BJ (cell line): ENCODE measurements at regions not wholly inside any gene's neighbourhood (a gene's known extent, or its start where the extent isn't known, plus 50 kb on each side); places are given as distances from the start of the nearest gene placed in this dataset.

Experiments used
- CTCF ChIA-PET: fragments of 350-600 bp; formaldehyde crosslinking; extraction: SDS; loops from one replicate; lab custom pipeline; 2021; ENCODE audit warnings: antibody characterized with exemption, inconsistent platforms; lab: Yijun Ruan, JAX
- POLR2A ChIA-PET: fragments of 300-600 bp; sonication (Branson Sonifier 250); formaldehyde crosslinking; extraction: SDS; loops from one replicate; lab custom pipeline; 2021; ENCODE audit warnings: antibody characterized with exemption; lab: Charles Lee
- DNase-seq: peaks from one replicate; pipeline ENCODE4 v3.0.0-alpha.2; 2011; ENCODE audit warnings: low read depth
- H3K27me3 ChIP-seq: 2 replicates; pipeline ENCODE4 v1.6.0; 2011; ENCODE audit warnings: low read length; ENCODE audit not compliant: control insufficient read depth, insufficient read depth
- H3K36me3 ChIP-seq: 2 replicates; pipeline ENCODE4 v1.5.1; 2011; ENCODE audit warnings: low read length; ENCODE audit not compliant: control insufficient read depth, insufficient read depth
- H3K4me3 ChIP-seq: 2 replicates; pipeline ENCODE4 v1.5.1; 2011; ENCODE audit warnings: low read depth, mild to moderate bottlenecking, control low read depth, low read length
- TF ChIP-seq, protein P1 (sequence below): IDR thresholded peaks from 2 replicates; pipeline ENCODE4 v1.5.1; 2011; ENCODE audit warnings: low read depth, mild to moderate bottlenecking, control low read depth, inconsistent platforms, low read length, moderate library complexity; ENCODE audit not compliant: insufficient read depth

DNA sequence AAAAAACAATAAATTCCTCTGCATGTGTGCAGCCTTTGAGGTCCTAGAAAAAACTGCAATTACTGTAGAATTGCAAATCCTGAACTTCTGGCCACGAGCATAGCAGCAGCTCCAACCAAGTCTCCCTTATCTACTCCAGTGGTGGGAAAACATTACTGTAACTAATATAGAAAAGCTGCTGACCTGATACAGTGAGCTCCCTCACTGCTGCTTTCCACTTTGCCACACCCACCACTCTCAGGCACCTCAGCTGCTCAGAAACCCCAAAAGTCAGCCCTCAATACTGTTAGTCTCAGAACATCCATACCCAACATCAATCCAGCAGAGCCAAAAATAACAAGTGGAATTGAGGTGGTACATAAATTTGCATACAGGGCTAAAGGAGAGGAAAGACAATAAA is 192.5 kb downstream of the POU4F1 start:
- CTCF ChIA-PET: interaction anchor here (0.7 kb wide), 1 partner anchor 62 kb away, joined by 3 read pairs; no protein-coding TSS in a partner anchor
- Histone ChIP-seq H3K4me3 (no peak overlapping the region), H3K36me3 (no peaks in the 10 kb centered on the region), H3K27me3 (no peaks in the 10 kb centered on the region)
- DNase-seq: no peak
- TF ChIP-seq, protein P1, sequence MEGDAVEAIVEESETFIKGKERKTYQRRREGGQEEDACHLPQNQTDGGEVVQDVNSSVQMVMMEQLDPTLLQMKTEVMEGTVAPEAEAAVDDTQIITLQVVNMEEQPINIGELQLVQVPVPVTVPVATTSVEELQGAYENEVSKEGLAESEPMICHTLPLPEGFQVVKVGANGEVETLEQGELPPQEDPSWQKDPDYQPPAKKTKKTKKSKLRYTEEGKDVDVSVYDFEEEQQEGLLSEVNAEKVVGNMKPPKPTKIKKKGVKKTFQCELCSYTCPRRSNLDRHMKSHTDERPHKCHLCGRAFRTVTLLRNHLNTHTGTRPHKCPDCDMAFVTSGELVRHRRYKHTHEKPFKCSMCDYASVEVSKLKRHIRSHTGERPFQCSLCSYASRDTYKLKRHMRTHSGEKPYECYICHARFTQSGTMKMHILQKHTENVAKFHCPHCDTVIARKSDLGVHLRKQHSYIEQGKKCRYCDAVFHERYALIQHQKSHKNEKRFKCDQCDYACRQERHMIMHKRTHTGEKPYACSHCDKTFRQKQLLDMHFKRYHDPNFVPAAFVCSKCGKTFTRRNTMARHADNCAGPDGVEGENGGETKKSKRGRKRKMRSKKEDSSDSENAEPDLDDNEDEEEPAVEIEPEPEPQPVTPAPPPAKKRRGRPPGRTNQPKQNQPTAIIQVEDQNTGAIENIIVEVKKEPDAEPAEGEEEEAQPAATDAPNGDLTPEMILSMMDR: no peak
- POLR2A ChIA-PET: interaction anchor here (0.6 kb wide), 1 partner anchor 184 kb away, joined by 4 read pairs; no protein-coding TSS in a partner anchor

DNA sequence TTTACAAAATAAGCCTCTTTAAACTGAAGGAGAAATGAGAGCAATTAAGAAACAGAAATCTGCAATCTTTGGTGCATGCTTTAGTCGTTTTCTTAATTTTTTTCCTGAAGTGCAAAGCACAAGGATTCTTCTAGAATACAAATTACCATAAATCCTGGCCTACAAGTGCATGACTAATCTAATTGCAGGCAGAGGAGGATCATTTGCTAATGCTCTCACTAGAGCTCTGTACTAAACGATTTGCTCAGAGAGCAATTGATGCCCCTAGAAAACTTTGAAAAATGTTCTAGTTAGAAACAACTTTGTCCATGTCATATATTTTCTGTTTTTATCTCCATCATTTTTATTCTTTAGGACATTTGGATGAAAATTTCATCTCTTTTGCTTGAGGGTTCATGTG is 193.2 kb downstream of the POU4F1 start:
- ChIA-PET POLR2A (interaction anchor here (0.6 kb wide), 1 partner anchor 184 kb away, joined by 4 read pairs; no protein-coding TSS in a partner anchor), CTCF (no interaction called here)
- no peaks in the 10 kb centered on the region for H3K36me3 ChIP-seq
- no peak for DNase-seq
- H3K27me3 ChIP-seq: no peaks in the 10 kb centered on the region
- H3K4me3 ChIP-seq: no peak overlapping the region
- TF ChIP-seq, protein P1: no peak

DNA sequence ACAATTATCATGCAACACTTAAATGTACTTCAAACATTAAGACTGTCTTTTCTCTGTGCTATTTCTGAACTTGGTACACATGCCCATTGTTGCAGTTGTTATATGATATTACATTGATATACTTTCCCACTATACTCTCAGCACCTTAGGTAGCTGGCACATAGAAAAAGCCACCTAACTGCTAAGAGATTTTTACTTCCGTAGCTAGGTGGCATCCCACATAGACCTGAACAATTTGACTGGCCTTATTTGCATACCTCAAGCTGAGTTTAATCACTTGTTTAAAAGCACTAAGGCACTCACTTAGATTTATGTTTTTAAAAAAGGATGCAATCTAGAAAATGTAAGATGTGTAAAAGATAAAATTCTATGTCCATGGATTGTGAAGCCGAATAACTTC is 194.2 kb downstream of the POU4F1 start:
- Histone ChIP-seq H3K4me3 (no peak overlapping the region), H3K36me3 (no peaks in the 10 kb centered on the region), H3K27me3 (no peaks in the 10 kb centered on the region)
- TF ChIP-seq, protein P1: no peak
- POLR2A ChIA-PET: no interaction called here
- CTCF ChIA-PET: interaction anchor here (0.7 kb wide), 1 partner anchor 11 kb away, joined by 3 read pairs; no protein-coding TSS in a partner anchor
- no peak for DNase-seq

DNA sequence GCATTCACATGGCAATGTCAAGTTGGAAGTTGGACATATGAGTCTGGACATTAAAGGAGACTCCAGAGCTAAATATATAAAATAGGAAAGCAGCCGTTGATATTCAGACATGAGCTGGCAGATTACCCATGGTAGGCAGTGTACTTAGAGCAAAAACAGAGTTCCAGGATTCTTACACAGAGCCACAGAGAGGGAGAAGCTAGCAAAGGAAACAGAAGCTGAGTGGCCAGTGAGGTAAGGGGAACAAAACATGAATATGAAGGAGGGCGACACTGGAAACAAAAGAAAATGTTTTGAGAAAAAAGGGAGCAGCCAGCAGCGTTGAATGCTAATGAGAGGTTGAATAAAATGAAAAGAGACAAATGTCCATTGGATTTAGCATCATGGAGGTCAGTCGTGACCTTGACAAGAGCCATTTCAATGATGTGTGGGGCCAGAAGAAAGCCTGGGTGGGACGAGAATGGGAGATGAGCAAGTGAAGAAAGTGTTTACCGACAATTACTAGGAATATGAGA is 198.4 kb downstream of the POU4F1 start:
- H3K27me3 ChIP-seq: no peaks in the 10 kb centered on the region
- no peak for DNase-seq
- ChIA-PET CTCF (no interaction called here), POLR2A (no interaction called here)
- H3K4me3 ChIP-seq: no peak overlapping the region
- H3K36me3 ChIP-seq: no peaks in the 10 kb centered on the region
- TF ChIP-seq, protein P1: no peak

DNA sequence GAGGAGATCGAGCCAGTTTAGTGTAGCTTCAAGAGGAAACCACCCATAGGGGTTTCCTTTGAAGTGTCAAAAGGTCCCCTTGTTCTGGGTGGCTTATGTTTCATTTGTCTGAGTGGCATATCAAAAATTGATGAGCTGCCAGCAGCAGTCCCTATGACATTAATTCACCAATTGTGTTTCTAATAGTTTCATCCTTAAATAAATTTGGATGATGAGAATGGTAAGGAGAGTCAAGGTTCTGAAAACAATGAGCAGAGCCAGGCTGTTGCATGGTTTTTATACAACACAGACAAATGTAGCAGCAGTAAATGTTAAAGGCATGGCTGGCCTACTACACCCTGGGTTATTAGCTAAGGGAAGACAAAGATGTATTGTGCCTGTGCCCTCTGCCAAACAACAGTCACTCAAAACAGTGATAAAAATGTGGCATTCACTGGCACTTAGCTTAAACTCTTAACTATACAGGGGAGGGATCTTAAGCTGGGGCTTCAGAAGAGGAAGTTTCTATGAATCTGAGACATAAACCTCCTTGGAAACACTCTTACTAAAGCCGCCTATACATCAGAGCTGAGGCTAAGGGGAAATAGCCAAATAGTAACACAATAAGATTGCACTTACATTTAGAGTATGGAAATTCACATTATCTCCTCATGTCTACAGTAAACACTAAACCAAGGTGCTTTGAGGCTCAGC is 200.5 kb downstream of the POU4F1 start:
- DNase-seq: no peak
- TF ChIP-seq, protein P1: no peak
- no peaks in the 10 kb centered on the region for H3K36me3 ChIP-seq
- H3K4me3 ChIP-seq: no peak overlapping the region
- ChIA-PET POLR2A (no interaction called here), CTCF (interaction anchor here (0.8 to 1.1 kb wide), 2 partner anchors 10 to 282 kb away, joined by 3 read pairs; no protein-coding TSS in a partner anchor)
- H3K27me3 ChIP-seq: no peaks in the 10 kb centered on the region
